ENCODE measurements at regions not wholly inside any gene's neighbourhood (a gene's known extent, or its start where the extent isn't known, plus 50 kb on each side); places are given as distances from the start of the nearest gene placed in this dataset.
"Not testable (repeated sequence)": the region's sequence is repeated elsewhere in the genome, so short reads cannot be mapped to it uniquely, and the experiment has no call there.

DNA sequence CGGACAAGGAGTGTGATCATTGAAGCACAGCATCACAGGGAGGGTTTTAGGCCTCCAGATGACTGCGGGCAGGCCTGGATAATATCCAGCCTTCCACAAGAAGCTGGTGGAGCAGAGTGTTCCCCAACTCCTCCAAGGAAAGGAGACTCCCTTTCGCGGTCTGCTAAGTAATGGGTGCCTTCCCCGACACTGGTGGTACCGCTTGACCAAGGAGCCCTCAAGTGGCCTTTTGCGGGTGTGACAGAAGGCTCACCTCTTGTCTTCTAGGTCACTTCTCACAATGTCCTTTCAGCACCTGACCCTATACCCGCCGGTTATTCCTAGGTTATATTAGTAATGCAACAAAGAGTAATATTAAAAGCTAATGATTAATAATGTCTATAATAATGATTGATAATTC, 882.4 kb downstream of the DIPK2A start:
- TF ChIP-seq, protein P1, sequence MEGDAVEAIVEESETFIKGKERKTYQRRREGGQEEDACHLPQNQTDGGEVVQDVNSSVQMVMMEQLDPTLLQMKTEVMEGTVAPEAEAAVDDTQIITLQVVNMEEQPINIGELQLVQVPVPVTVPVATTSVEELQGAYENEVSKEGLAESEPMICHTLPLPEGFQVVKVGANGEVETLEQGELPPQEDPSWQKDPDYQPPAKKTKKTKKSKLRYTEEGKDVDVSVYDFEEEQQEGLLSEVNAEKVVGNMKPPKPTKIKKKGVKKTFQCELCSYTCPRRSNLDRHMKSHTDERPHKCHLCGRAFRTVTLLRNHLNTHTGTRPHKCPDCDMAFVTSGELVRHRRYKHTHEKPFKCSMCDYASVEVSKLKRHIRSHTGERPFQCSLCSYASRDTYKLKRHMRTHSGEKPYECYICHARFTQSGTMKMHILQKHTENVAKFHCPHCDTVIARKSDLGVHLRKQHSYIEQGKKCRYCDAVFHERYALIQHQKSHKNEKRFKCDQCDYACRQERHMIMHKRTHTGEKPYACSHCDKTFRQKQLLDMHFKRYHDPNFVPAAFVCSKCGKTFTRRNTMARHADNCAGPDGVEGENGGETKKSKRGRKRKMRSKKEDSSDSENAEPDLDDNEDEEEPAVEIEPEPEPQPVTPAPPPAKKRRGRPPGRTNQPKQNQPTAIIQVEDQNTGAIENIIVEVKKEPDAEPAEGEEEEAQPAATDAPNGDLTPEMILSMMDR (IDR thresholded peaks at IDR 0.05), result not testable (repeated sequence)
- TF ChIP-seq POLR2A (IDR thresholded peaks at IDR 0.05), result not testable (repeated sequence)
